Esophagus muscularis mucosa (tissue), 4 donors: ENCODE measurements at regions not wholly inside any gene's neighbourhood (a gene's known extent, or its start where the extent isn't known, plus 50 kb on each side); places are given as distances from the start of the nearest gene placed in this dataset.
"Not testable (repeated sequence)": the region's sequence is repeated elsewhere in the genome, so short reads cannot be mapped to it uniquely, and the experiment has no call there.

ENCODE experiments used
- DNase-seq: peaks from one replicate; pipeline ENCODE4 v3.0.0-alpha.2; 2017; ENCODE audit errors: extremely low spot score
- H3K27ac ChIP-seq, 4 donors: fragments of 200-600 bp; sonication (generic); replicated peaks in 1 of 4; 1 replicate in 3 of 4; 2 replicates in 1 of 4; pipeline ENCODE4 v1.5.1; 2016 to 2019; ENCODE audit warnings: mild to moderate bottlenecking in 1 of 4
- H3K27me3 ChIP-seq, 4 donors: fragments of 200-600 bp; sonication (generic); one replicate each; pipeline versions ENCODE4 v1.5.1 to v1.6.0; 2016 to 2019
- H3K36me3 ChIP-seq, 4 donors: fragments of 200-600 bp; sonication (generic); one replicate each; pipeline ENCODE4 v1.5.1; 2016 to 2019
- H3K4me1 ChIP-seq, 4 donors: fragments of 200-600 bp; sonication (generic); one replicate each; pipeline ENCODE4 v1.5.1; 2016 to 2019
- H3K4me3 ChIP-seq, 4 donors: fragments of 200-600 bp; sonication (generic); 1 replicate in 2 of 4; 2 replicates in 2 of 4; pipeline ENCODE4 v1.5.1; 2016 to 2019; ENCODE audit warnings: mild to moderate bottlenecking in 4 of 4, moderate library complexity in 1 of 4
- H3K9me3 ChIP-seq, 4 donors: fragments of 200-600 bp; sonication (generic); 1 replicate in 3 of 4; 2 replicates in 1 of 4; pipeline ENCODE4 v1.5.1; 2016 to 2019
- EP300 ChIP-seq: sonication (generic); formaldehyde crosslinking; IDR thresholded peaks from one replicate; pipeline ENCODE4 v1.6.1; 2017; ENCODE audit warnings: antibody characterized with exemption
- POLR2A ChIP-seq: fragments of 450-650 bp; IDR thresholded peaks from one replicate; pipeline ENCODE4 v1.6.1; 2017; ENCODE audit warnings: antibody characterized with exemption, moderate library complexity, mild to moderate bottlenecking, low read depth
- POLR2AphosphoS5 ChIP-seq, 2 donors: sonication (generic); formaldehyde crosslinking; IDR thresholded peaks; one replicate each; pipeline ENCODE4 v1.6.1; 2017; ENCODE audit warnings: antibody characterized with exemption in 2 of 2
- WGBS: methylation state at CpG from one replicate; pipeline ENCODE4 v1.1.5; 2018; 5-methylcytosine and 5-hydroxymethylcytosine counted together
- intact Hi-C: fragments of 100-400 bp; cut with DNase I; formaldehyde crosslinking; loops from one replicate; pipeline ENCODE4 v1.15.1; 2023
- TF ChIP-seq, protein P1 (sequence below), 3 experiments: fragments of 200-600 bp in 2 of 3; fragments of 450-650 bp in 1 of 3; sonication (generic) in 2 of 3; IDR thresholded peaks; one replicate each; pipeline ENCODE4 v1.5.1; 2017 to 2019; ENCODE audit warnings: antibody characterized with exemption in 3 of 3, mild to moderate bottlenecking in 2 of 3, moderate library complexity in 1 of 3

DNA sequence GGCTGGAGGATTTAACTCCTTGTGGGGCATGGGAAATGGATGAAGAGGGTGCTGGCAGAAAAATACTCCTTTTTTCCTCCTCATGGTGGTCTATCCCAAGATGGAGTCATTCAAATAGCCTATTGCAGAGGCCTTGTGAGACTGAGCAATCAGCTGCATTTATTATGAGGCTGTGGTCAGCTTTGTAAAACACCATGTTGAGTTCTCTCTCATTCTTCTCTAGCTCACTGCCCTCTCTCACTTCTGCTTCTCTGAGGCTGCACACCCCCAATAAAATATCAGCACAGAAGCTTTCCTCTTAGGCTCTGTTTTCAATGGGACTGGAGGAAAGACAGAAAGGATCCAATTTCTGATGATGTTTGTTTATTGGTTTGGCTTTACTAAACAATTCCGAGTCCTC is 467.1 kb downstream of the ADCYAP1 start:
- intact Hi-C loops, result no loop called here
- DNase-seq, result no peak
- 87% methylated on average over 1 of the region's 1 CpG for WGBS

DNA sequence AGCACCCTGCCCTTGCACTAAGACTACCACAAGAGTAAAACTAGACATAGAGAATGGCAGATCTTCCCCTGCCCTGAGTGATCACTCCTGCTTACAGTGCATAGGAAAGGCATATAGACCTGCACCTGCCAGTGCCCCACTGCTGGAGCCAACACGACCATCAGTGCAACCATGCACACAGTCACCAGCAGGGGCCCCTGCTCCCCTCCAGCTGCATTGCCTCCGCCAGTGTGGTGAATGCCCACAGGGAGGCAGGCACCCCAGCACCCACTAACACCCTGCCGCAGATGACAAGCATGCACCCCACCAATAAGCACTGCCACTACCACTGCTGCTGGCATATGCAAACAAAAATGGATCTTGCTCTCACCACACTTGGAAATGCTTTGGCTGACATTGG is 478.8 kb downstream of the ADCYAP1 start:
- Histone ChIP-seq H3K36me3 (no peaks in the 10 kb centered on the region), H3K27me3 (no peaks in the 10 kb centered on the region), H3K27ac (no peak overlapping the region), H3K4me3 (no peak overlapping the region), H3K9me3 (peaks cover 0 to 18% (median 13%) of the 10 kb centered on the region in 4 donors), H3K4me1 (no peaks in the 10 kb centered on the region)
- TF ChIP-seq EP300 (no peak), POLR2A (no peak), POLR2AphosphoS5 (IDR thresholded peaks at IDR 0.05) (no peak)
- TF ChIP-seq, protein P1, sequence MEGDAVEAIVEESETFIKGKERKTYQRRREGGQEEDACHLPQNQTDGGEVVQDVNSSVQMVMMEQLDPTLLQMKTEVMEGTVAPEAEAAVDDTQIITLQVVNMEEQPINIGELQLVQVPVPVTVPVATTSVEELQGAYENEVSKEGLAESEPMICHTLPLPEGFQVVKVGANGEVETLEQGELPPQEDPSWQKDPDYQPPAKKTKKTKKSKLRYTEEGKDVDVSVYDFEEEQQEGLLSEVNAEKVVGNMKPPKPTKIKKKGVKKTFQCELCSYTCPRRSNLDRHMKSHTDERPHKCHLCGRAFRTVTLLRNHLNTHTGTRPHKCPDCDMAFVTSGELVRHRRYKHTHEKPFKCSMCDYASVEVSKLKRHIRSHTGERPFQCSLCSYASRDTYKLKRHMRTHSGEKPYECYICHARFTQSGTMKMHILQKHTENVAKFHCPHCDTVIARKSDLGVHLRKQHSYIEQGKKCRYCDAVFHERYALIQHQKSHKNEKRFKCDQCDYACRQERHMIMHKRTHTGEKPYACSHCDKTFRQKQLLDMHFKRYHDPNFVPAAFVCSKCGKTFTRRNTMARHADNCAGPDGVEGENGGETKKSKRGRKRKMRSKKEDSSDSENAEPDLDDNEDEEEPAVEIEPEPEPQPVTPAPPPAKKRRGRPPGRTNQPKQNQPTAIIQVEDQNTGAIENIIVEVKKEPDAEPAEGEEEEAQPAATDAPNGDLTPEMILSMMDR (IDR thresholded peaks at IDR 0.05), result no peak
- intact Hi-C loops, result no loop called here
- 90% methylated on average over 2 of the region's 3 CpGs for WGBS
- DNase-seq, result no peak

More for the DNA sequence above, 467.1 kb downstream of the ADCYAP1 start:
- Histone ChIP-seq H3K27ac (no peak overlapping the region), H3K9me3 (no peaks in the 10 kb centered on the region), H3K27me3 (no peaks in the 10 kb centered on the region), H3K4me1 (no peaks in the 10 kb centered on the region), H3K4me3 (no peak overlapping the region), H3K36me3 (no peaks in the 10 kb centered on the region)
- no peak for TF ChIP-seq POLR2AphosphoS5 (IDR thresholded peaks at IDR 0.05)
- TF ChIP-seq, protein P1 (IDR thresholded peaks at IDR 0.05), result no peak
- TF ChIP-seq POLR2A, result no peak
- TF ChIP-seq EP300, result no peak

DNA sequence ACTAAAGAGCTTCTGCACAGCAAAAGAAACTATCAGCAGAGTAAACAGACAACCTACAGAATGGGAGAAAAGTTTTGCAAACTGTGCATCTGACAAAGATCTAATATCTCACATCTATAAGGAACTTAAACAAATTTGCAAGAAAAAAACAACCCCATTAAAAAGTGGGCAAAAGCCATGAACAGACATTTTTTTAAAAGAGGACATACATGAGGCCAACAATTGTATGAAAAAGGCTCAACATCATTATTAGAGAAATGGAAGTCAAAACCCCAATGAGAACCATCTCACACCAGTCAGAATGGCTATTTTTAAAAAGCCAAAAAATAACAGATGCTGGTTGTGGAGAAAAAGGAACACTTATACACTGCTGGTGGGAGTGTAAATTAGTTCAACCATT is 483.8 kb downstream of the ADCYAP1 start:
- peaks cover 0 to 20% (median 12%) of the 10 kb centered on the region in 4 donors for H3K9me3 ChIP-seq
- intact Hi-C loops, H3K36me3 ChIP-seq, DNase-seq, H3K27ac ChIP-seq, H3K4me1 ChIP-seq, H3K4me3 ChIP-seq, H3K27me3 ChIP-seq: not testable (repeated sequence)

DNA sequence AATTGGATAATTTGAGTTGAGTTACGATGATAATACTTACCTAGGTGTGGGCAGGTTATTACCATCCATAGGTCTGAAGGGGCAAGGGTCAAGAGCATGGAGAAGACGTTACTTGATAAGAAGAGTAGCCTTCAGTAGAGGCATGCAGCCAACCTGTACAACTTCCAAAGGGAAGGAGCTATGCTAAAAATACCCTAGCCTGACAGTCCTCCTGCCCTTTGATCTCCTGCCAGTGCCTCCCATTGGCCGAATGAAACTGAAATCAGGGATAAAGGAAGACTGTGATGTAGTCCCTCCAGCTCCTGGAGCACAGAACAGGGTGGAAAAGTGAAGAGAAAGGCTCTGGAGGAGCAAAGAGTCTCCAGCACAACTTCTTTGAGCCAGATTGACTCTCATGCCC is 487.4 kb downstream of the ADCYAP1 start:
- WGBS, result 33% methylated on average over 3 of the region's 3 CpGs

DNA sequence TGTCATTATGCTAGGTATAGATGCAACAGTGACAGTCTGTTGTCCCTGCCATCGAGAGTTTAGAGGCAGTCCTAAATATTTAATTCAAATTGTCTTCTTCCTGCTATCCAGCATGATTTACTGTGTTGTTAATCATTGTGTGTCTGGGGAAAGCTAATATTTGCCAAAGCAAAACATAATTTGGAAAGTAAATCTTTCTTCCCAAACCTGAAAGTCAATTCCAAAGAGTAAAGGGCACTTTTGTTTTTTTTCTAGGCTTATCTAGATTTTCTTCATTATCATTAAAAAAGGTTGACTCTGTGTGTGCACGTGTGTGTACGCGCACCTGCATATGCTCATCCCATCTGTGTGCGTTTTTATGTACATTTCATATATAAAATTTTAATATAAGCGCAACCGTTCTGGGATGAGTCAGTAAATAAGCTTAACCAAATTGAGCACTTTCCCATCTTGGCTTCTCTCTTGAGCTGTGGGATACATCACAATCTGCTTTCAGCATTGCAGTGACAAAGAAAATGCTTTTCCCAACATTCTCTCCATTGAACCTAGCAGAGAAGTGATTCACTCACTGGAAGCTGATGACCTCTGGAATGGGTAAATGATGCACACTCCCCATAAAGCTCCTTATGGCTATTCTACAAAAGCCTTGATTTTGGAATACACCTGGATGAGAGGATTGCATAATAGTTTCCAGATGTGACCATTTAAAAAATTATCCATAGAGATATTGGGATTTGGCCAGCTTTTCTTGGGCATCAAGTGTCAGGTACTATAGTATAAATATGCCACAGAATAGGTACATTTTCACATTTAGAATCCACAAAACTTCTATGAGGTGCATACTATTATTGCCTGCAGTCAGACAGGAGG is 488.4 kb downstream of the ADCYAP1 start:
- Histone ChIP-seq H3K27ac (no peak overlapping the region), H3K9me3 (peaks cover 0 to 7% (median 4%) of the 10 kb centered on the region in 4 donors), H3K4me3 (no peak overlapping the region), H3K27me3 (no peaks in the 10 kb centered on the region), H3K4me1 (no peaks in the 10 kb centered on the region), H3K36me3 (no peaks in the 10 kb centered on the region)
- intact Hi-C loops, result no loop called here
- TF ChIP-seq, protein P1 (IDR thresholded peaks at IDR 0.05), result no peak
- no peak for TF ChIP-seq EP300
- no peak for TF ChIP-seq POLR2A
- TF ChIP-seq POLR2AphosphoS5 (IDR thresholded peaks at IDR 0.05), result no peak
- no peak for DNase-seq
- 80% methylated on average over 7 of the region's 7 CpGs for WGBS

More for the DNA sequence above, 487.4 kb downstream of the ADCYAP1 start:
- Histone ChIP-seq H3K4me1 (no peaks in the 10 kb centered on the region), H3K9me3 (peaks cover 0 to 11% (median 6%) of the 10 kb centered on the region in 4 donors), H3K27ac (no peak overlapping the region), H3K36me3 (no peaks in the 10 kb centered on the region), H3K4me3 (no peak overlapping the region), H3K27me3 (no peaks in the 10 kb centered on the region)
- TF ChIP-seq, protein P1 (IDR thresholded peaks at IDR 0.05), result no peak
- no peak for TF ChIP-seq POLR2A
- no peak for TF ChIP-seq EP300
- TF ChIP-seq POLR2AphosphoS5 (IDR thresholded peaks at IDR 0.05), result no peak
- no peak for DNase-seq
- intact Hi-C loops, result no loop called here
